ENCODE measurements at regions not wholly inside any gene's neighbourhood (a gene's known extent, or its start where the extent isn't known, plus 50 kb on each side); places are given as distances from the start of the nearest gene placed in this dataset.

GRCh38 chr12:39095636-39096330 is 190.4 kb upstream of the CPNE8 start:
- WGBS (ENCODE audit: insufficient coverage, insufficient read length): no CpG with 5 or more reads among the region's 2 CpGs
- no peak overlapping the region for H3K4me3 ChIP-seq (ENCODE audit: low read length)
- peaks cover 4% of the 10 kb centered on the region for H3K4me1 ChIP-seq (ENCODE audit: control insufficient read depth, insufficient read depth, low read length)
- no peaks in the 10 kb centered on the region for H3K36me3 ChIP-seq (ENCODE audit: control insufficient read depth, insufficient read depth, low read length)
- H3K9me3 ChIP-seq (ENCODE audit: control insufficient read depth, insufficient read depth, low read length): no peaks in the 10 kb centered on the region
- no peaks in the 10 kb centered on the region for H3K27me3 ChIP-seq (ENCODE audit: control insufficient read depth, insufficient read depth, low read length)
- DNase-seq (ENCODE audit: low read depth, low spot score): no peak
- no peak overlapping the region for H3K27ac ChIP-seq (ENCODE audit: low read length)

- H3K36me3 ChIP-seq (ENCODE audit: control insufficient read depth, insufficient read depth, low read length): no peaks in the 10 kb centered on the region
- no peaks in the 10 kb centered on the region for H3K4me1 ChIP-seq (ENCODE audit: control insufficient read depth, insufficient read depth, low read length)
- no peak overlapping the region for H3K27ac ChIP-seq (ENCODE audit: low read length)
- H3K9me3 ChIP-seq (ENCODE audit: control insufficient read depth, insufficient read depth, low read length): no peaks in the 10 kb centered on the region
- WGBS (ENCODE audit: insufficient coverage, insufficient read length): no CpG with 5 or more reads among the region's 1 CpG
- H3K27me3 ChIP-seq (ENCODE audit: control insufficient read depth, insufficient read depth, low read length): no peaks in the 10 kb centered on the region
- H3K4me3 ChIP-seq (ENCODE audit: low read length): no peak overlapping the region
- no peak for DNase-seq (ENCODE audit: low read depth, low spot score)
Measured at GRCh38 chr12:39081910-39082309, 176.5 kb upstream of the CPNE8 start.

- H3K27me3 ChIP-seq (ENCODE audit: control insufficient read depth, insufficient read depth, low read length): no peaks in the 10 kb centered on the region
- WGBS (ENCODE audit: insufficient coverage, insufficient read length): no CpG with 5 or more reads among the region's 2 CpGs
- H3K27ac ChIP-seq (ENCODE audit: low read length): no peak overlapping the region
- H3K4me1 ChIP-seq (ENCODE audit: control insufficient read depth, insufficient read depth, low read length): no peaks in the 10 kb centered on the region
- no peak for DNase-seq (ENCODE audit: low read depth, low spot score)
- H3K36me3 ChIP-seq (ENCODE audit: control insufficient read depth, insufficient read depth, low read length): no peaks in the 10 kb centered on the region
- H3K9me3 ChIP-seq (ENCODE audit: control insufficient read depth, insufficient read depth, low read length): no peaks in the 10 kb centered on the region
- no peak overlapping the region for H3K4me3 ChIP-seq (ENCODE audit: low read length)
Measured at GRCh38 chr12:39077226-39077625, 171.8 kb upstream of the CPNE8 start.

- Histone ChIP-seq H3K27me3 (ENCODE audit: control insufficient read depth, insufficient read depth, low read length) (no peaks in the 10 kb centered on the region), H3K4me3 (ENCODE audit: low read length) (no peak overlapping the region), H3K4me1 (ENCODE audit: control insufficient read depth, insufficient read depth, low read length) (no peaks in the 10 kb centered on the region; the same call in 1 of the 2 replicates), H3K36me3 (ENCODE audit: control insufficient read depth, insufficient read depth, low read length) (no peaks in the 10 kb centered on the region), H3K27ac (ENCODE audit: low read length) (no peak overlapping the region), H3K9me3 (ENCODE audit: control insufficient read depth, insufficient read depth, low read length) (no peaks in the 10 kb centered on the region)
- WGBS (ENCODE audit: insufficient coverage, insufficient read length): no CpG with 5 or more reads among the region's 2 CpGs
- DNase-seq (ENCODE audit: low read depth, low spot score): no peak
Measured at GRCh38 chr12:39074063-39074462, 168.7 kb upstream of the CPNE8 start.

GRCh38 chr12:39072658-39073057 is 167.3 kb upstream of the CPNE8 start:
- H3K27ac ChIP-seq (ENCODE audit: low read length): no peak overlapping the region
- DNase-seq (ENCODE audit: low read depth, low spot score): no peak
- H3K9me3 ChIP-seq (ENCODE audit: control insufficient read depth, insufficient read depth, low read length): no peaks in the 10 kb centered on the region
- no peaks in the 10 kb centered on the region for H3K27me3 ChIP-seq (ENCODE audit: control insufficient read depth, insufficient read depth, low read length)
- no peak overlapping the region for H3K4me3 ChIP-seq (ENCODE audit: low read length)
- no peaks in the 10 kb centered on the region for H3K36me3 ChIP-seq (ENCODE audit: control insufficient read depth, insufficient read depth, low read length)
- WGBS (ENCODE audit: insufficient coverage, insufficient read length): no CpG with 5 or more reads among the region's 2 CpGs
- H3K4me1 ChIP-seq (ENCODE audit: control insufficient read depth, insufficient read depth, low read length): no peaks in the 10 kb centered on the region; the same call in 1 of the 2 replicates

- Histone ChIP-seq H3K4me3 (ENCODE audit: low read length) (no peak overlapping the region), H3K36me3 (ENCODE audit: control insufficient read depth, insufficient read depth, low read length) (no peaks in the 10 kb centered on the region), H3K27ac (ENCODE audit: low read length) (no peak overlapping the region), H3K4me1 (ENCODE audit: control insufficient read depth, insufficient read depth, low read length) (no peaks in the 10 kb centered on the region; the same call in 1 of the 2 replicates), H3K27me3 (ENCODE audit: control insufficient read depth, insufficient read depth, low read length) (no peaks in the 10 kb centered on the region), H3K9me3 (ENCODE audit: control insufficient read depth, insufficient read depth, low read length) (no peaks in the 10 kb centered on the region)
- no CpG with 5 or more reads among the region's 4 CpGs for WGBS (ENCODE audit: insufficient coverage, insufficient read length)
- DNase-seq (ENCODE audit: low read depth, low spot score): no peak
Measured at GRCh38 chr12:39071611-39072010, 166.2 kb upstream of the CPNE8 start.

- no peak overlapping the region for H3K27ac ChIP-seq (ENCODE audit: low read length)
- no peak for DNase-seq (ENCODE audit: low read depth, low spot score)
- H3K4me1 ChIP-seq (ENCODE audit: control insufficient read depth, insufficient read depth, low read length): no peaks in the 10 kb centered on the region; the same call in 1 of the 2 replicates
- no CpG with 5 or more reads among the region's 2 CpGs for WGBS (ENCODE audit: insufficient coverage, insufficient read length)
- H3K27me3 ChIP-seq (ENCODE audit: control insufficient read depth, insufficient read depth, low read length): no peaks in the 10 kb centered on the region
- no peaks in the 10 kb centered on the region for H3K36me3 ChIP-seq (ENCODE audit: control insufficient read depth, insufficient read depth, low read length)
- H3K9me3 ChIP-seq (ENCODE audit: control insufficient read depth, insufficient read depth, low read length): no peaks in the 10 kb centered on the region
- no peak overlapping the region for H3K4me3 ChIP-seq (ENCODE audit: low read length)
Measured at GRCh38 chr12:39070775-39071174, 165.4 kb upstream of the CPNE8 start.

GRCh38 chr12:39065455-39065854 is 160.1 kb upstream of the CPNE8 start:
- H3K4me1 ChIP-seq (ENCODE audit: control insufficient read depth, insufficient read depth, low read length): no peaks in the 10 kb centered on the region; the same call in 1 of the 2 replicates

GRCh38 chr12:39064708-39065107 is 159.3 kb upstream of the CPNE8 start:
- H3K36me3 ChIP-seq (ENCODE audit: control insufficient read depth, insufficient read depth, low read length): no peaks in the 10 kb centered on the region
- H3K4me1 ChIP-seq (ENCODE audit: control insufficient read depth, insufficient read depth, low read length): no peaks in the 10 kb centered on the region; the same call in 1 of the 2 replicates
- no CpG with 5 or more reads among the region's 7 CpGs for WGBS (ENCODE audit: insufficient coverage, insufficient read length)
- no peak for DNase-seq (ENCODE audit: low read depth, low spot score)
- no peak overlapping the region for H3K27ac ChIP-seq (ENCODE audit: low read length)
- no peak overlapping the region for H3K4me3 ChIP-seq (ENCODE audit: low read length)
- H3K9me3 ChIP-seq (ENCODE audit: control insufficient read depth, insufficient read depth, low read length): no peaks in the 10 kb centered on the region; the same call in 1 of the 2 replicates
- H3K27me3 ChIP-seq (ENCODE audit: control insufficient read depth, insufficient read depth, low read length): no peaks in the 10 kb centered on the region

More at GRCh38 chr12:39065455-39065854, 160.1 kb upstream of the CPNE8 start:
- no peak for DNase-seq (ENCODE audit: low read depth, low spot score)
- Histone ChIP-seq H3K4me3 (ENCODE audit: low read length) (no peak overlapping the region), H3K27me3 (ENCODE audit: control insufficient read depth, insufficient read depth, low read length) (no peaks in the 10 kb centered on the region), H3K27ac (ENCODE audit: low read length) (no peak overlapping the region), H3K36me3 (ENCODE audit: control insufficient read depth, insufficient read depth, low read length) (no peaks in the 10 kb centered on the region), H3K9me3 (ENCODE audit: control insufficient read depth, insufficient read depth, low read length) (no peaks in the 10 kb centered on the region)
- WGBS (ENCODE audit: insufficient coverage, insufficient read length): 100% methylated on average over 1 of the region's 2 CpGs

GRCh38 chr12:39062266-39062996 is 157.0 kb upstream of the CPNE8 start:
- Histone ChIP-seq H3K4me1 (ENCODE audit: control insufficient read depth, insufficient read depth, low read length) (no peaks in the 10 kb centered on the region), H3K36me3 (ENCODE audit: control insufficient read depth, insufficient read depth, low read length) (no peaks in the 10 kb centered on the region), H3K27ac (ENCODE audit: low read length) (no peak overlapping the region), H3K4me3 (ENCODE audit: low read length) (no peak overlapping the region), H3K9me3 (ENCODE audit: control insufficient read depth, insufficient read depth, low read length) (no peaks in the 10 kb centered on the region; the same call in 1 of the 2 replicates), H3K27me3 (ENCODE audit: control insufficient read depth, insufficient read depth, low read length) (no peaks in the 10 kb centered on the region)
- no CpG with 5 or more reads among the region's 3 CpGs for WGBS (ENCODE audit: insufficient coverage, insufficient read length)
- no peak for DNase-seq (ENCODE audit: low read depth, low spot score)

Data from iPS DF 6.9 (cell line).